ENCODE measurements at regions not wholly inside any gene's neighbourhood (a gene's known extent, or its start where the extent isn't known, plus 50 kb on each side); places are given as distances from the start of the nearest gene placed in this dataset.

GRCh38 chr6:10297832-10298231, 117.0 kb downstream of the TFAP2A start:
- Histone ChIP-seq H3K4me2 (ENCODE audit: low read length) (no peak overlapping the region), H3K27ac (ENCODE audit: low read depth, low read length) (no peak overlapping the region), H3K9me3 (ENCODE audit: insufficient read depth, low read depth, low read length) (no peaks in the 10 kb centered on the region), H3K4me3 (ENCODE audit: insufficient read depth, low read depth, low read length) (no peak overlapping the region), H3K36me3 (ENCODE audit: insufficient read depth, low read length) (no peaks in the 10 kb centered on the region), H4K20me1 (ENCODE audit: insufficient read depth, low read length) (no peaks in the 10 kb centered on the region), H2AFZ (ENCODE audit: low read depth, low read length) (no peak overlapping the region), H3K79me2 (ENCODE audit: insufficient read depth, low read length) (no peaks in the 10 kb centered on the region), H3K4me1 (ENCODE audit: insufficient read depth, low read length) (no peaks in the 10 kb centered on the region), H3K9ac (ENCODE audit: low read length) (no peak overlapping the region), H3K27me3 (ENCODE audit: insufficient read depth, low read length) (no peaks in the 10 kb centered on the region)
- Mint-ChIP-seq H3K27me3 (ENCODE audit: low read depth, unreplicated experiment) (peaks cover 3% of the 10 kb centered on the region), H3K27ac (ENCODE audit: unreplicated experiment) (no peak overlapping the region), H3K4me1 (ENCODE audit: low read depth, unreplicated experiment) (peaks cover 6% of the 10 kb centered on the region), H3K4me3 (ENCODE audit: unreplicated experiment) (no peak overlapping the region), H3K9me3 (ENCODE audit: unreplicated experiment) (no peaks in the 10 kb centered on the region), H3K36me3 (ENCODE audit: low read depth, unreplicated experiment) (no peaks in the 10 kb centered on the region)
- DNase-seq (ENCODE audit: low read depth) (no peak), FAIRE-seq (no peak)
- no peak for TF ChIP-seq CTCF (IDR thresholded peaks at IDR 0.05; ENCODE audit: insufficient read depth, low read depth, low read length)
- no peak for TF ChIP-seq EZH2 (IDR thresholded peaks at IDR 0.05; ENCODE audit: insufficient read depth, low read length)

- no peaks in the 10 kb centered on the region for H3K27me3 Mint-ChIP-seq (ENCODE audit: low read depth, unreplicated experiment)
- FAIRE-seq (no peak), DNase-seq (ENCODE audit: low read depth) (no peak)
- no peaks in the 10 kb centered on the region for H3K36me3 Mint-ChIP-seq (ENCODE audit: low read depth, unreplicated experiment)
- Histone ChIP-seq H3K4me3 (ENCODE audit: insufficient read depth, low read depth, low read length) (no peak overlapping the region), H3K9ac (ENCODE audit: low read length) (no peak overlapping the region), H3K27me3 (ENCODE audit: insufficient read depth, low read length) (no peaks in the 10 kb centered on the region), H3K4me1 (ENCODE audit: insufficient read depth, low read length) (no peaks in the 10 kb centered on the region), H4K20me1 (ENCODE audit: insufficient read depth, low read length) (no peaks in the 10 kb centered on the region), H3K36me3 (ENCODE audit: insufficient read depth, low read length) (no peaks in the 10 kb centered on the region), H3K4me2 (ENCODE audit: low read length) (no peak overlapping the region), H3K9me3 (ENCODE audit: insufficient read depth, low read depth, low read length) (no peaks in the 10 kb centered on the region), H2AFZ (ENCODE audit: low read depth, low read length) (no peak overlapping the region), H3K27ac (ENCODE audit: low read depth, low read length) (no peak overlapping the region), H3K79me2 (ENCODE audit: insufficient read depth, low read length) (no peaks in the 10 kb centered on the region)
- H3K9me3 Mint-ChIP-seq (ENCODE audit: unreplicated experiment), result no peaks in the 10 kb centered on the region
- no peak overlapping the region for H3K4me3 Mint-ChIP-seq (ENCODE audit: unreplicated experiment)
- no peak overlapping the region for H3K27ac Mint-ChIP-seq (ENCODE audit: unreplicated experiment)
- TF ChIP-seq EZH2 (IDR thresholded peaks at IDR 0.05; ENCODE audit: insufficient read depth, low read length) (no peak), CTCF (IDR thresholded peaks at IDR 0.05; ENCODE audit: insufficient read depth, low read depth, low read length) (no peak)
- peaks cover 17% of the 10 kb centered on the region for H3K4me1 Mint-ChIP-seq (ENCODE audit: low read depth, unreplicated experiment)
Observed at GRCh38 chr6:10278746-10279145, 136.1 kb downstream of the TFAP2A start.

GRCh38 chr6:10276660-10277287, 138.1 kb downstream of the TFAP2A start:
- Mint-ChIP-seq H3K9me3 (ENCODE audit: unreplicated experiment) (no peaks in the 10 kb centered on the region), H3K27ac (ENCODE audit: unreplicated experiment) (peak overlapping the region; percentile 78), H3K27me3 (ENCODE audit: low read depth, unreplicated experiment) (no peaks in the 10 kb centered on the region), H3K4me1 (ENCODE audit: low read depth, unreplicated experiment) (peaks cover 30% of the 10 kb centered on the region), H3K4me3 (ENCODE audit: unreplicated experiment) (no peak overlapping the region), H3K36me3 (ENCODE audit: low read depth, unreplicated experiment) (no peaks in the 10 kb centered on the region)
- Histone ChIP-seq H3K27ac (ENCODE audit: low read depth, low read length) (no peak overlapping the region), H3K27me3 (ENCODE audit: insufficient read depth, low read length) (no peaks in the 10 kb centered on the region), H3K9me3 (ENCODE audit: insufficient read depth, low read depth, low read length) (no peaks in the 10 kb centered on the region), H2AFZ (ENCODE audit: low read depth, low read length) (no peak overlapping the region), H3K9ac (ENCODE audit: low read length) (no peak overlapping the region), H3K36me3 (ENCODE audit: insufficient read depth, low read length) (no peaks in the 10 kb centered on the region), H4K20me1 (ENCODE audit: insufficient read depth, low read length) (no peaks in the 10 kb centered on the region), H3K79me2 (ENCODE audit: insufficient read depth, low read length) (no peaks in the 10 kb centered on the region), H3K4me1 (ENCODE audit: insufficient read depth, low read length) (no peaks in the 10 kb centered on the region), H3K4me3 (ENCODE audit: insufficient read depth, low read depth, low read length) (no peak overlapping the region), H3K4me2 (ENCODE audit: low read length) (no peak overlapping the region)
- FAIRE-seq, result no peak
- DNase-seq (ENCODE audit: low read depth), result no peak
- TF ChIP-seq CTCF (IDR thresholded peaks at IDR 0.05; ENCODE audit: insufficient read depth, low read depth, low read length) (no peak), EZH2 (IDR thresholded peaks at IDR 0.05; ENCODE audit: insufficient read depth, low read length) (no peak)
